Fibroblast of gingiva (primary cell): ENCODE measurements at regions not wholly inside any gene's neighbourhood (a gene's known extent, or its start where the extent isn't known, plus 50 kb on each side); places are given as distances from the start of the nearest gene placed in this dataset.

Source experiments
- DNase-seq: peaks from one replicate; pipeline ENCODE4 v3.0.0-alpha.2; 2011; ENCODE audit warnings: low read depth

- DNase-seq, result no peak
Measured at GRCh38 chrX:27924718-27925117, 56.5 kb downstream of the DCAF8L1 start.

- no peak for DNase-seq
Measured at GRCh38 chrX:27924261-27924660, 57.0 kb downstream of the DCAF8L1 start.

- peak; percentile 13 for DNase-seq
Measured at GRCh38 chrX:27918799-27919198, 62.5 kb downstream of the DCAF8L1 start.

- DNase-seq, result no peak
Measured at GRCh38 chrX:27917713-27918500, 63.3 kb downstream of the DCAF8L1 start.

GRCh38 chrX:27915617-27916016 is 65.6 kb downstream of the DCAF8L1 start:
- DNase-seq, result peak; percentile 1

GRCh38 chrX:27910412-27910811 is 70.8 kb downstream of the DCAF8L1 start:
- DNase-seq, result no peak

GRCh38 chrX:27903960-27904359 is 77.3 kb downstream of the DCAF8L1 start:
- DNase-seq, result no peak

GRCh38 chrX:27893871-27894270 is 86.1 kb downstream of the MAGEB10 start:
- no peak for DNase-seq

- no peak for DNase-seq
Measured at GRCh38 chrX:27893211-27893610, 85.4 kb downstream of the MAGEB10 start.

- DNase-seq, result peak; percentile 14
Measured at GRCh38 chrX:27890611-27891010, 82.8 kb downstream of the MAGEB10 start.

GRCh38 chrX:27889878-27890277 is 82.1 kb downstream of the MAGEB10 start:
- DNase-seq, result peak; percentile 0

- no peak for DNase-seq
Measured at GRCh38 chrX:27884654-27885053, 76.9 kb downstream of the MAGEB10 start.

- no peak for DNase-seq
Measured at GRCh38 chrX:27883468-27884092, 75.8 kb downstream of the MAGEB10 start.

- DNase-seq, result no peak
Measured at GRCh38 chrX:27882695-27883094, 74.9 kb downstream of the MAGEB10 start.

GRCh38 chrX:27878862-27879261 is 71.1 kb downstream of the MAGEB10 start:
- no peak for DNase-seq
